Neural progenitor cell (in vitro differentiated cells): ENCODE measurements at regions not wholly inside any gene's neighbourhood (a gene's known extent, or its start where the extent isn't known, plus 50 kb on each side); places are given as distances from the start of the nearest gene placed in this dataset.

Experiments
- DNase-seq: peaks from one replicate; pipeline ENCODE4 v3.0.0-alpha.2; 2016; ENCODE audit warnings: low spot score
- H2AFZ ChIP-seq: fragments of 200-600 bp; sonication (generic); replicated peaks from 2 replicates; pipeline ENCODE4 v1.6.1; 2016; ENCODE audit warnings: antibody characterized with exemption
- H3F3A ChIP-seq: fragments of 200-600 bp; sonication (generic); 2 replicates; pipeline ENCODE4 v1.6.1; 2016; ENCODE audit warnings: antibody characterized with exemption, low read depth
- H3K27ac ChIP-seq: fragments of 200-600 bp; sonication (generic); 2 replicates; pipeline ENCODE4 v1.5.1; 2016; ENCODE audit warnings: mild to moderate bottlenecking
- H3K27me3 ChIP-seq: fragments of 200-600 bp; sonication (generic); 2 replicates; pipeline ENCODE4 v1.6.1; 2016; ENCODE audit warnings: mild to moderate bottlenecking, moderate library complexity
- H3K36me3 ChIP-seq: fragments of 200-600 bp; sonication (generic); 2 replicates; pipeline ENCODE4 v1.5.1; 2016
- H3K4me1 ChIP-seq: fragments of 200-600 bp; sonication (generic); 2 replicates; pipeline ENCODE4 v1.6.1; 2016; ENCODE audit warnings: mixed run types
- H3K4me2 ChIP-seq: fragments of 200-600 bp; sonication (generic); 2 replicates; pipeline ENCODE4 v1.6.1; 2016
- H3K4me3 ChIP-seq: fragments of 200-600 bp; sonication (generic); 2 replicates; pipeline ENCODE4 v1.5.1; 2016
- H3K79me2 ChIP-seq: fragments of 200-600 bp; sonication (generic); 2 replicates; pipeline ENCODE4 v1.6.1; 2016; ENCODE audit warnings: low read depth
- H3K9ac ChIP-seq: fragments of 200-600 bp; sonication (generic); 2 replicates; pipeline ENCODE4 v1.6.1; 2016
- H3K9me3 ChIP-seq: fragments of 200-600 bp; sonication (generic); 2 replicates; pipeline ENCODE4 v1.5.1; 2016; ENCODE audit warnings: low read depth
- H4K20me1 ChIP-seq: fragments of 200-600 bp; sonication (generic); 2 replicates; pipeline ENCODE4 v1.6.1; 2016; ENCODE audit warnings: low read depth
- H3K27ac Mint-ChIP-seq: 3 replicates; pipeline ENCODE4 v1.8.0; 2021; ENCODE audit warnings: mixed read lengths
- H3K27me3 Mint-ChIP-seq: 2 replicates; pipeline ENCODE4 v1.8.0; 2022; ENCODE audit warnings: low read depth, mild to moderate bottlenecking, inconsistent platforms, moderate library complexity, mixed read lengths; ENCODE audit not compliant: insufficient read depth
- H3K36me3 Mint-ChIP-seq: 3 replicates; pipeline ENCODE4 v1.8.0; 2021; ENCODE audit warnings: mixed read lengths
- H3K4me1 Mint-ChIP-seq: 3 replicates; pipeline ENCODE4 v1.8.0; 2021; ENCODE audit warnings: mixed read lengths
- H3K4me3 Mint-ChIP-seq: 3 replicates; pipeline ENCODE4 v1.8.0; 2021; ENCODE audit warnings: mild to moderate bottlenecking, moderate library complexity, mixed read lengths
- H3K9me3 Mint-ChIP-seq: 3 replicates; pipeline ENCODE4 v1.8.0; 2020; ENCODE audit warnings: mixed read lengths
- EZH2 ChIP-seq: fragments of 200-600 bp; sonication (generic); IDR thresholded peaks from 2 replicates; pipeline ENCODE4 v1.6.1; 2017; ENCODE audit warnings: antibody characterized with exemption, mild to moderate bottlenecking, moderate library complexity
- EZH2phosphoT487 ChIP-seq: fragments of 200-600 bp; sonication (generic); IDR thresholded peaks from 2 replicates; pipeline ENCODE4 v1.6.1; 2017; ENCODE audit warnings: antibody characterized with exemption
- TF ChIP-seq, protein P1 (sequence below): fragments of 200-600 bp; sonication (generic); IDR thresholded peaks from 2 replicates; pipeline ENCODE4 v1.5.1; 2017; ENCODE audit warnings: antibody characterized with exemption, mild to moderate bottlenecking

DNA sequence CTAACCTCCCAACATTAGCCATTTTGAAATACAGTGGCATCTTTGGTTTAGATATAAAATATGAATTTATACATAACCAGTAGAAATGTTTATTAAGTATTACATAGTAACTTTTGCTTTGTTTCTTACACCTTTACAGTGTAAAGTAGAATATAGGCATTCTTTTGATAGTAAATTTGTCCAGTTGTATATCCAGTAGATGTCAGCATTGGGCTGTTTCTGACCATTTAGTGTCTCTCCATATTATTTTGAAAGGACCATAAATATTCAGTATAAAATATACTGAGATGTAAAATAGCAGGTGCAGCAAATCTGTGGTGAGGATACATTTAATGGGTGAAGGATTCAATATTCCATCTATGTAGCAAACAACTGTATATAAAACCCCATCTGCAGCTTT is 115.8 kb upstream of the ZRANB2 start:
- TF ChIP-seq, protein P1, sequence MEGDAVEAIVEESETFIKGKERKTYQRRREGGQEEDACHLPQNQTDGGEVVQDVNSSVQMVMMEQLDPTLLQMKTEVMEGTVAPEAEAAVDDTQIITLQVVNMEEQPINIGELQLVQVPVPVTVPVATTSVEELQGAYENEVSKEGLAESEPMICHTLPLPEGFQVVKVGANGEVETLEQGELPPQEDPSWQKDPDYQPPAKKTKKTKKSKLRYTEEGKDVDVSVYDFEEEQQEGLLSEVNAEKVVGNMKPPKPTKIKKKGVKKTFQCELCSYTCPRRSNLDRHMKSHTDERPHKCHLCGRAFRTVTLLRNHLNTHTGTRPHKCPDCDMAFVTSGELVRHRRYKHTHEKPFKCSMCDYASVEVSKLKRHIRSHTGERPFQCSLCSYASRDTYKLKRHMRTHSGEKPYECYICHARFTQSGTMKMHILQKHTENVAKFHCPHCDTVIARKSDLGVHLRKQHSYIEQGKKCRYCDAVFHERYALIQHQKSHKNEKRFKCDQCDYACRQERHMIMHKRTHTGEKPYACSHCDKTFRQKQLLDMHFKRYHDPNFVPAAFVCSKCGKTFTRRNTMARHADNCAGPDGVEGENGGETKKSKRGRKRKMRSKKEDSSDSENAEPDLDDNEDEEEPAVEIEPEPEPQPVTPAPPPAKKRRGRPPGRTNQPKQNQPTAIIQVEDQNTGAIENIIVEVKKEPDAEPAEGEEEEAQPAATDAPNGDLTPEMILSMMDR = peak; percentile 60
- no peak for TF ChIP-seq EZH2phosphoT487

GRCh38 chr1:71193153-71193552 is 112.3 kb upstream of the ZRANB2 start:
- DNase-seq = no peak
- no peak overlapping the region for H3K9ac ChIP-seq
- no peaks in the 10 kb centered on the region for H3K36me3 ChIP-seq
- H3K27ac ChIP-seq = no peak overlapping the region
- H2AFZ ChIP-seq = no peak overlapping the region
- no peaks in the 10 kb centered on the region for H3K36me3 Mint-ChIP-seq
- no peaks in the 10 kb centered on the region for H4K20me1 ChIP-seq
- no peaks in the 10 kb centered on the region for H3K27me3 Mint-ChIP-seq
- no peaks in the 10 kb centered on the region for H3K79me2 ChIP-seq
- H3K9me3 Mint-ChIP-seq = no peaks in the 10 kb centered on the region
- H3K4me1 Mint-ChIP-seq = no peaks in the 10 kb centered on the region
- no peak overlapping the region for H3K27ac Mint-ChIP-seq
- no peaks in the 10 kb centered on the region for H3K27me3 ChIP-seq
- no peak overlapping the region for H3K4me3 Mint-ChIP-seq
- H3F3A ChIP-seq = no peaks in the 10 kb centered on the region
- no peaks in the 10 kb centered on the region for H3K9me3 ChIP-seq
- no peak overlapping the region for H3K4me2 ChIP-seq
- H3K4me1 ChIP-seq = no peaks in the 10 kb centered on the region
- no peak overlapping the region for H3K4me3 ChIP-seq
- TF ChIP-seq EZH2 (no peak), EZH2phosphoT487 (no peak)
- TF ChIP-seq, protein P1 = no peak

More for the DNA sequence above, 115.8 kb upstream of the ZRANB2 start:
- Histone ChIP-seq H3K79me2 (no peaks in the 10 kb centered on the region), H3K9me3 (no peaks in the 10 kb centered on the region), H4K20me1 (no peaks in the 10 kb centered on the region), H3F3A (no peaks in the 10 kb centered on the region), H3K4me3 (no peak overlapping the region), H3K27me3 (no peaks in the 10 kb centered on the region), H3K4me2 (no peak overlapping the region), H3K4me1 (no peaks in the 10 kb centered on the region), H3K9ac (no peak overlapping the region), H2AFZ (no peak overlapping the region), H3K27ac (no peak overlapping the region), H3K36me3 (no peaks in the 10 kb centered on the region)
- no peaks in the 10 kb centered on the region for H3K36me3 Mint-ChIP-seq
- H3K27me3 Mint-ChIP-seq = no peaks in the 10 kb centered on the region
- H3K4me1 Mint-ChIP-seq = no peaks in the 10 kb centered on the region
- no peaks in the 10 kb centered on the region for H3K9me3 Mint-ChIP-seq
- H3K4me3 Mint-ChIP-seq = no peak overlapping the region
- no peak for DNase-seq
- no peak overlapping the region for H3K27ac Mint-ChIP-seq

- H2AFZ ChIP-seq = no peak overlapping the region
- no peaks in the 10 kb centered on the region for H3K9me3 Mint-ChIP-seq
These were observed 110.7 kb upstream of the ZRANB2 start for GRCh38 chr1:71191520-71191919.

More at GRCh38 chr1:71191520-71191919, 110.7 kb upstream of the ZRANB2 start:
- H3K4me2 ChIP-seq = no peak overlapping the region
- no peak overlapping the region for H3K27ac Mint-ChIP-seq
- H3K4me3 Mint-ChIP-seq = no peak overlapping the region
- DNase-seq = no peak
- H3K36me3 ChIP-seq = no peaks in the 10 kb centered on the region
- TF ChIP-seq EZH2phosphoT487 = no peak
- TF ChIP-seq, protein P1 = no peak
- TF ChIP-seq EZH2 = no peak
- H3K9me3 ChIP-seq = no peaks in the 10 kb centered on the region
- no peaks in the 10 kb centered on the region for H4K20me1 ChIP-seq
- H3K4me1 ChIP-seq = no peaks in the 10 kb centered on the region
- H3K9ac ChIP-seq = no peak overlapping the region
- no peaks in the 10 kb centered on the region for H3K36me3 Mint-ChIP-seq
- H3F3A ChIP-seq = no peaks in the 10 kb centered on the region
- H3K27me3 Mint-ChIP-seq = peaks cover 2% of the 10 kb centered on the region
- H3K79me2 ChIP-seq = no peaks in the 10 kb centered on the region
- H3K4me3 ChIP-seq = no peak overlapping the region
- H3K27me3 ChIP-seq = no peaks in the 10 kb centered on the region
- no peaks in the 10 kb centered on the region for H3K4me1 Mint-ChIP-seq
- no peak overlapping the region for H3K27ac ChIP-seq
